ENCODE measurements at regions not wholly inside any gene's neighbourhood (a gene's known extent, or its start where the extent isn't known, plus 50 kb on each side); places are given as distances from the start of the nearest gene placed in this dataset.

GRCh38 chr1:4986306-4986705 is 331.9 kb downstream of the AJAP1 start:
- DNase-seq (ENCODE audit: low read depth) = no peak

DNA sequence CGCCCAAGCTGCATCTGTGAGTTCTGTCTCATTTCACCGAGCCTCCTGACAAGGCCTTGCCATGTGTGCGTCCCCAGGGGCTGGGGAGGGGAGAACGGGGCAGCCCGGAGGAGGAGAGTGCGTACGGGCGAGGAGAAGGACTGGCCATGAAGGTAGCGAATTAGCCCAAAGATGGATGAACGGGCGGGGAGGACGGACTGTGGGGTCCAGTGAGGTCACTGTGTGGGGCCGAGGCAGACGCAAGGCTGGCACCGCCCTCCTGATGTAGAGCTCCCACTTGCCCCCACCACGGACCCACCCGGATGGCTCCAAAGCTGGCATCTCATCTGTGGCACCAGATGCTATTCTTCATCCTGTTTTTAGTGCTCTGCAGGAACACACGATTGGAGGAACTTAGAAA is 330.4 kb downstream of the AJAP1 start:
- no peak for DNase-seq (ENCODE audit: low read depth)

- DNase-seq (ENCODE audit: low read depth) = no peak
Measured at GRCh38 chr1:4980211-4980610, 325.8 kb downstream of the AJAP1 start.

- no peak for DNase-seq (ENCODE audit: low read depth)
Measured at GRCh38 chr1:4978660-4979390, 324.4 kb downstream of the AJAP1 start.

GRCh38 chr1:4977701-4978100 is 323.3 kb downstream of the AJAP1 start:
- no peak for DNase-seq (ENCODE audit: low read depth)

DNA sequence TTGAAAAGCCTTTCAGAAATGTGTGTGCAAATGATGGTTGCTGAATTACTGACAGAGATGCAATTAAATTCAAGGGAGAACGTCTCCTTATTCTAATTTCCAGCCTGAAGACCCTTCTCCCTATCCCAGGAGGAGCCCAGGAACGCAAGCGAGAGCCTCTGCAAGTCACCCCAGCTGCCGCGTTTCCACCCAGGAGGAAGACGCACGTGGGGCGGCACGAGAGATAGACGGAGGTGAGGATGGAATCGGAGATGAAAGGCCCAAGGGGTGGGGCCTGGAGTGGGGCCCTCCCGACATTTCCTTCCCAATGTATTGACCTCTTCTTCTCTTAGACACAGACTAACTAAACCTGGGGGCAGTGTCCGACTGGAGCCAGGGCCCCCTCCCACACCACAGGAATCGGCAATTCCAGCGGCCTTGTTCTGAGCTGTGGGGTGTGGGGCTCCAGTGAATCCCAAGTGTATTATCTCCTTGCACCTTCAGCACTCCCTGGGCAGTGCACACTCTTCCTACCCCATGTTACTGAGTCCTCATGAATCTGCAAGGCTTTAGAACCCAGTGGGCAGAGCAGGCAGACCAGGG is 322.5 kb downstream of the AJAP1 start:
- no peak for DNase-seq (ENCODE audit: low read depth)

DNA sequence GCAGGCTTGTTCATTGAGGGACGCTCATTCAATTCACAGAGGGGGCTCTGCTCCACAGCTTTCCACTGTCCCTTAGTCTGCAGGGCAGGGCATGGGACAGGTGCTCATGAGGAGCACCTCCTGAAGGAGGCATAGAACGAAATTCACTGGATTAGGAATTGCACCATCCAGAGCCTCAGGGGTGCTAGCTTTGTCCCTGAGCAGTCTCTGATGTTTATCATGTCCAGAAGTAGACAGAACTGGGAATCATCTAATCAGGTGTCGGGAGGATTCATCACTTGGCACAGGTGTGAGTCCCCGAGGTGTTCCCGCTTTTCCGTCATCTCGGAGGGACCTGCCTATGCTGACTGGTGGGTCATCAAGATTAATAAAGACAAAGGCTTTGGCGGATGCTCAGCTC is 321.4 kb downstream of the AJAP1 start:
- no peak for DNase-seq (ENCODE audit: low read depth)

GRCh38 chr1:4974981-4975685 is 320.7 kb downstream of the AJAP1 start:
- DNase-seq (ENCODE audit: low read depth) = no peak

DNA sequence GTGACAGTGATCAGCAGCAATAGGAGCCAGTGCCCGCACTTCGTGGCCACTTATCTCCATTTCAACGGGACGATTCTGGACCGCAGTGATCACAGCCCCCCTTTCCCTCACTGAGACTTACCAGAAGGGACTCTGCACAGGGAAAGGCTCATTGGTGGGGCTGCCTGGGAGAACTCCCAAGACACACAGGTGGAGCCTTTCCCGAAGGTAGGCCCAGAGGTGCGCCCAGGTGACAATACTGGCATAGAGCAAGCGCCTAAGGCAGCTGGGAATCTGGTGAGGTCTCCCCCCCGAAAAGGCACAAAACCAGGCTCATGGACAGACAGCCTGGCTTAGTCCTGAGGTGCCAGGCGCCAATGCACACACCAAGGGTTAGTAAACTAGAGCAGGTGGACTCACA is 318.9 kb downstream of the AJAP1 start:
- no peak for DNase-seq (ENCODE audit: low read depth)

- no peak for DNase-seq (ENCODE audit: low read depth)
Measured at GRCh38 chr1:4972761-4973320, 318.4 kb downstream of the AJAP1 start.

GRCh38 chr1:4971666-4972065 is 317.3 kb downstream of the AJAP1 start:
- DNase-seq (ENCODE audit: low read depth) = no peak

GRCh38 chr1:4970532-4970931 is 316.1 kb downstream of the AJAP1 start:
- no peak for DNase-seq (ENCODE audit: low read depth)

GRCh38 chr1:4969556-4970129 is 315.2 kb downstream of the AJAP1 start:
- DNase-seq (ENCODE audit: low read depth) = no peak

GRCh38 chr1:4965346-4966075 is 311.1 kb downstream of the AJAP1 start:
- DNase-seq (ENCODE audit: low read depth) = no peak

DNA sequence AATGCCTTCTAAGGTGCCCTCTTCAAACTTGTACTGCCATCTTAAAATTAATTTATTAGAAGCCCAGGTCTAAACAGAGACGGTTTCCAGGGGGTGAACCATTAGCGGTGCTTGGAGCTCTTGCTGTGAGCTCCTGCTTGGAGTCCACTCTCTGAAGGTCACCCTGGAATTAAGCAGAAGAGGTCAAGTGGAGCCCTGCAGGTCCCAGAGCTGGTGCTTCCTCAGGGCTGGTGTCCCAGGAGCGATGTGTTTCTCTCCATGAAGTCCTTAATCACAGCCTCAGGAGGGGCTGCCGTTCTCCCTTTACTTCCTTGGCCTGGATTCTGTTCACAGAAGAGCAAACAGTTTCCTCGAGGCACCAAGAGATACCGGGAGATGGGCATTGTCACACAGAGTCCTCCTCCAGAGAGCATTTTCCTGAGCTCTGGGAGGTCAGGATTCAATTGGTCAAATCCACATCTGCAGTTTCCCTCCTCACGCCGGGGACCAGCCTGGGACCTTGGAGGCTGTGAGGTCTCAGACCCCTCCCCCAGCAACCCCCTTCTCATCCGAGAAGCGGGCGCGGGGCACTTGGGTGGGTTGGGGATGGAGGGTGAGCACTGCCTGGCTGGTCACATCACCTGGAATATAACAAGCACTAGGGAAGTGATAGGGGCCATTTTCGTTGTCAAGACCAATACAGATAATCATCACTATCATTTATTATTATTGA is 310.4 kb downstream of the AJAP1 start:
- DNase-seq (ENCODE audit: low read depth) = no peak

- DNase-seq (ENCODE audit: low read depth) = no peak
Measured at GRCh38 chr1:4963251-4963650, 308.8 kb downstream of the AJAP1 start.

GRCh38 chr1:4962836-4963235 is 308.4 kb downstream of the AJAP1 start:
- no peak for DNase-seq (ENCODE audit: low read depth)

DNA sequence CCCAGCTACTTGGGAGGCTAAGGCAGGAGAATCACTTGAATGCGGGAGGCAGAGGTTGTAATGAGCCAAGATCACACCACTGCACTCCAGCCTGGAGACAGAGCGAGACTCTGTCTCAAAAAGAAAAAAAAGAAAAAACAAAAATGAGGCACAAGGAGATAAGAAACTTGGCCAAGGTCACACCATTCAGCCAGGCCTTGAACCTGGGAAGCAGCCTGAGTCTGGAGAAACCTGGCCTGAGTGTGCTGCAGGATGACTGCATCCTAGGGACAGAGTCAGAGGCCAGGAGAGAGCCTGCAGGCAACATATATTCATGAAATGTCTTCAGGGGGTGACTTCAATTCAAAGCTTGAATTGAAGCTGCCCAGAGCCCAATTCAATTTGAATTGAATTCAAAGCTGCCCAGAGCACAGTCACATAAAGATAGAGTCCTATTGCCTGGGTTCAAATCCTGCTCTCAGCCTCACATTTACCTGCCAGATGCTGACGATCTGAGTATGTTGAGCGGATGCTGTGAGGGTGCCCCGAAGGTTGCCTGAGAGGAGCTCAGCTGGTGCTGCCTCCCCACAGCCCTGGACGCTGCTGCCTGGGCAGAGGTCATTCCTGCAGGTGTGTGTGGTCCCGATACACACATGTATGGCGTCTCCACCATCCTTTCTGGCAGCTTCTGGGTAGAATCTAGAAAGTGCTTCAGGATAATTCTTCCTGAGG is 307.7 kb downstream of the AJAP1 start:
- DNase-seq (ENCODE audit: low read depth) = no peak

DNA sequence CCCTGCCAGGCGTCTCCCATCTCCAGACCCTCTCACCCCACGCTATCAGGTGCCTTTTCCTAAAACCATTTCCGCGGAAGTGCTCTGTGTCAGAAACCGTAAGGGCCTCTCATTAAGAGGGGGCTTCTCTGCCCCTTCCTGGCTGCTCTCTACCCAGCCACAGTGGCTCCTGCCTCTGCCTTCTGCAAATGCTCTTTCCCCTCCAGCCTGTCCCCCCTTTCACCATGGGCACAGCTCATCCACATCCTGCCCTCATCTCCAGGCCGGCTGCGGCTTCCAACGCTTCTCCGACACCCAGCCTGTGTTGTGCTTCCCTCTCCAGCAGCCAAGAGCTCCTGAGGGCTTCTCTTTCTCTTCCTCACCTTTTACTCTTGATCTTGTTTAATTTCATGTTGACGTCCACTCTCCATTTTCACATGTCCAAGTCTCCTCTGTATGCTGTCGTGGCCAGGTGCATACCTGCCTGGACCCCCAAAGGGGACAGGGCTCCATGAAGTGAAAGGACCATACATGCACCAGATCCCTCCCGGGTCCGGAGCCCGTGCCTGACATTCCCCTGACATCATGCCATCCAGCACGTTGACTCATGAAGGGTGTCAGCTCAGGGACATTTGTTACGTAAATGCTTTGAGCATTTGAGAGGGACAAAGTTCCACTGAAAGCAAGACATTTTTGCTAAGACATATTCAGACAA is 306.5 kb downstream of the AJAP1 start:
- no peak for DNase-seq (ENCODE audit: low read depth)

DNA sequence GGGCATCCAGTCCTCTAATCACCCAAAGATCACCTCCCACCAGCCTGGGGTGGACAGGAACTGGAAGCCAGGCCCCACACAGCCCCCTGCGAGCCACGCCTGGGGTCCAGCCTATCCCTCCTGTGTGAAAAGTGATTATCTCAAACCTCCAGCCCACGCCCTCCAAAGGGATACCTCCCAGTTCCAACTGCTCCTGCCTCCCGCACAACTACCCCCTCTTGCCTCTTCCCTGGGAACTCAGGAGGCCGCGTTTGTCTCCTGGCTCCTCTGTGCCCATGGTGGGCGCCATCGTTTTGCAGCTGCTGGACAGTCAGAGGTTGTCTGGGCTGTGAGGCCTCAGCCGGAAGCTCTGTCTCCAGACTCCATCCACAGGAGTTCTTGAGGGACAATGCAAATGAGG is 305.9 kb downstream of the AJAP1 start:
- no peak for DNase-seq (ENCODE audit: low read depth)
